SW 1271 (cell line): ENCODE measurements at regions not wholly inside any gene's neighbourhood (a gene's known extent, or its start where the extent isn't known, plus 50 kb on each side); places are given as distances from the start of the nearest gene placed in this dataset.

Experiments
- DNase-seq, 2 experiments: peaks; one replicate each; lab custom pipeline; 2025; lab: John Stamatoyannopoulos, UW

GRCh38 chr7:54956865-54957264 is 62.0 kb upstream of the EGFR start:
- DNase-seq: no peak

GRCh38 chr7:54960517-54960916 is 58.3 kb upstream of the EGFR start:
- no peak for DNase-seq

- no peak for DNase-seq
Observed at GRCh38 chr7:54961391-54961790, 57.4 kb upstream of the EGFR start.

GRCh38 chr7:54963155-54963554 is 55.7 kb upstream of the EGFR start:
- DNase-seq: no peak

GRCh38 chr7:54964136-54964535 is 54.7 kb upstream of the EGFR start:
- DNase-seq: no peak

- DNase-seq: peak in 1 of 2 experiments; percentile 15
Observed at GRCh38 chr7:54967377-54967776, 51.4 kb upstream of the EGFR start.

- no peak for DNase-seq
Observed at GRCh38 chr7:54968018-54968417, 50.8 kb upstream of the EGFR start.
